ENCODE measurements at regions not wholly inside any gene's neighbourhood (a gene's known extent, or its start where the extent isn't known, plus 50 kb on each side); places are given as distances from the start of the nearest gene placed in this dataset.

DNA sequence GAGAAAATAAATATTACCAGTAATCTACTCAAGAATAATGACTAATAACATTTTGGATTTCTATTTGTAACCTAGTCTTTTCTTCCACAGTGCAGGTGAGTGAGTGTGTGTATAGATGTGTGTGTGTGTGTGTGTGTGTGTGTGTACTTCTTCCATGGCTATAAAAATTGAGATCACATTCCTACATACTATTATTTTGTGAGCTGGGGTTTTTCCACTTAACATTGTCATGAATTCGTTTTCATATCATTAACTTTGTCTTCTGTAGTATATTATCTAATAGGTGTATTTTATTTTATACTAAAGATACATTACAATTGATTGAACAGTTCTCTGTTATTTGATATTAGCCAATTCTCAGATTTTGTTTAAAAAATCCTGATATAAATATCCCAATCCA is 152.4 kb upstream of the TRPC7 start:
- Histone ChIP-seq H4K8ac (ENCODE audit: extremely low read depth, insufficient read depth, low read length) (no peak overlapping the region), H3K27me3 (replicated peaks in 1 of 4; ENCODE audit: control insufficient read depth in 3 of 4, extremely low read depth in 1 of 4, insufficient read depth in 3 of 4, low read length in 3 of 4) (no peaks in the 10 kb centered on the region), H2AFZ (ENCODE audit: low read length) (no peak overlapping the region), H3K14ac (ENCODE audit: insufficient read length) (no peak overlapping the region), H3K9me3 (ENCODE audit: insufficient read depth in 2 of 2, low read depth in 1 of 2, low read length in 1 of 2) (no peaks in the 10 kb centered on the region), H2AK5ac (ENCODE audit: low read depth, low read length) (no peak overlapping the region), H3K4ac (replicated peaks; ENCODE audit: insufficient read length, low read depth, low read length) (no peak overlapping the region), H3K56ac (replicated peaks; ENCODE audit: insufficient read length, low read depth, low read length) (no peak overlapping the region), H3K23me2 (ENCODE audit: low read depth, low read length) (no peaks in the 10 kb centered on the region), H2BK15ac (ENCODE audit: low read length) (no peak overlapping the region), H2BK20ac (ENCODE audit: low read length) (no peak overlapping the region), H3K23ac (ENCODE audit: insufficient read length) (no peak overlapping the region), H2BK12ac (ENCODE audit: low read depth, low read length) (no peak overlapping the region), H3K79me2 (ENCODE audit: control insufficient read depth in 1 of 2, insufficient read depth in 2 of 2, low read length in 2 of 2) (no peaks in the 10 kb centered on the region), H2BK5ac (ENCODE audit: low read depth, low read length) (no peak overlapping the region), H3K79me1 (ENCODE audit: low read depth, low read length) (no peaks in the 10 kb centered on the region), H3K4me1 (replicated peaks in 1 of 4; ENCODE audit: control insufficient read depth in 3 of 4, insufficient read depth in 4 of 4, low read length in 3 of 4) (peaks cover 0 to 4% (median 0%) of the 10 kb centered on the region in 4 experiments; a peak in 1 of 7 replicates), H4K5ac (ENCODE audit: insufficient read length, low read depth, low read length) (no peak overlapping the region), H3K9ac (replicated peaks in 1 of 4; ENCODE audit: extremely low read depth in 1 of 4, low read depth in 3 of 4, low read length in 3 of 4) (no peak overlapping the region), H3K36me3 (ENCODE audit: control insufficient read depth in 2 of 4, insufficient read depth in 4 of 4, low read length in 3 of 4) (no peaks in the 10 kb centered on the region), H3K4me2 (ENCODE audit: insufficient read depth in 1 of 2, low read depth in 2 of 2, low read length in 2 of 2) (no peak overlapping the region), H4K20me1 (replicated peaks in 1 of 2; ENCODE audit: control insufficient read depth in 1 of 2, insufficient read depth in 2 of 2, low read length in 2 of 2) (no peaks in the 10 kb centered on the region), H3K27ac (ENCODE audit: low read depth, low read length) (no peak overlapping the region), H2BK120ac (replicated peaks; ENCODE audit: low read depth, low read length) (no peak overlapping the region), H4K91ac (replicated peaks; ENCODE audit: insufficient read length, low read length) (no peak overlapping the region), H3K18ac (ENCODE audit: extremely low read depth, low read length) (no peak overlapping the region), H3K4me3 (ENCODE audit: extremely low read depth in 1 of 4, insufficient read depth in 2 of 4, low read depth in 3 of 4, low read length in 4 of 4) (no peak overlapping the region)
- POLR2A ChIA-PET (ENCODE audit: partially characterized antibody), result interaction anchor here (1.6 kb wide), 1 partner anchor 10 kb away, joined by 3 read pairs; no protein-coding TSS in a partner anchor
- DNase-seq (ENCODE audit: low read depth in 1 of 2, low spot score in 2 of 2) (no peak), FAIRE-seq (no peak)
- TF ChIP-seq EP300 (IDR thresholded peaks at IDR 0.05; ENCODE audit: borderline replicate concordance in 1 of 2, low read depth in 2 of 2, low read length in 2 of 2) (no peak), TEAD4 (IDR thresholded peaks at IDR 0.05; ENCODE audit: low read depth, low read length) (no peak), RAD21 (IDR thresholded peaks at IDR 0.05 in 1 of 2, conservative IDR thresholded peaks at IDR 0.05 in 1 of 2; ENCODE audit: low read depth in 2 of 2, low read length in 2 of 2) (no peak), JUND (IDR thresholded peaks at IDR 0.05; ENCODE audit: low read length) (no peak), CTBP2 (IDR thresholded peaks at IDR 0.05; ENCODE audit: borderline replicate concordance, insufficient read depth, insufficient read length, low read length) (no peak), SRF (IDR thresholded peaks at IDR 0.05; ENCODE audit: low read depth, low read length) (no peak), TAF1 (IDR thresholded peaks at IDR 0.05; ENCODE audit: low read depth, low read length) (no peak), EGR1 (IDR thresholded peaks at IDR 0.05; ENCODE audit: borderline replicate concordance, low read depth, low read length) (no peak), TAF7 (optimal IDR thresholded peaks at IDR 0.05; ENCODE audit: borderline replicate concordance, low read depth, low read length) (no peak), TCF12 (IDR thresholded peaks at IDR 0.05; ENCODE audit: low read depth, low read length) (no peak), CBX5 (IDR thresholded peaks at IDR 0.05; ENCODE audit: low read depth, low read length) (no peak), EZH2 (IDR thresholded peaks at IDR 0.05; ENCODE audit: low read depth, low read length, severe bottlenecking) (no peak)
- TF ChIP-seq, protein P1, sequence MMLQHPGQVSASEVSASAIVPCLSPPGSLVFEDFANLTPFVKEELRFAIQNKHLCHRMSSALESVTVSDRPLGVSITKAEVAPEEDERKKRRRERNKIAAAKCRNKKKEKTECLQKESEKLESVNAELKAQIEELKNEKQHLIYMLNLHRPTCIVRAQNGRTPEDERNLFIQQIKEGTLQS (IDR thresholded peaks at IDR 0.05; ENCODE audit: insufficient read depth, low read depth, low read length), result no peak
- WGBS, 2 experiments (ENCODE audit: extremely low coverage in 1 of 2, insufficient coverage in 1 of 2, insufficient read length in 1 of 2, insufficient replicate concordance in 2 of 2, low coverage in 1 of 2, low lambda C conversion rate in 2 of 2, missing lambda C conversion rate in 1 of 2), result 81% methylated on average over 1 of the region's 1 CpG; no CpG with 5 or more reads in 1 of the 2 experiments
- CTCF ChIA-PET (ENCODE audit: partially characterized antibody), result interaction anchor here (1.0 to 3.2 kb wide), 5 partner anchors 11 to 557 kb away, joined by 3 to 14 read pairs (median 4); no protein-coding TSS in a partner anchor

Data from H1 (cell line).